SK-N-SH (cell line): ENCODE measurements at regions not wholly inside any gene's neighbourhood (a gene's known extent, or its start where the extent isn't known, plus 50 kb on each side); places are given as distances from the start of the nearest gene placed in this dataset.

ENCODE experiments used
- CHD2 ChIP-seq: fragments of 150-350 bp; IDR thresholded peaks from 2 replicates; pipeline ENCODE4 v1.6.1; 2018; ENCODE audit warnings: low read length; ENCODE audit not compliant: partially characterized antibody
- EP300 ChIP-seq, 2 experiments: IDR thresholded peaks; 2 replicates each; pipeline versions ENCODE4 v1.4.0 to v1.6.1; 2012; ENCODE audit warnings: borderline replicate concordance in 1 of 2, low read depth in 1 of 2, low read length in 1 of 2
- EZH2phosphoT487 ChIP-seq: fragments of 200-600 bp; sonication (generic); IDR thresholded peaks from 2 replicates; pipeline ENCODE4 v1.6.1; 2017; ENCODE audit warnings: low read depth, mixed run types, mild to moderate bottlenecking, antibody characterized with exemption, moderate library complexity, borderline replicate concordance
- JUND ChIP-seq: IDR thresholded peaks from 2 replicates; pipeline ENCODE4 v1.4.0; 2012
- MXI1 ChIP-seq: IDR thresholded peaks from 2 replicates; pipeline ENCODE4 v1.6.1; 2012; ENCODE audit warnings: mild to moderate bottlenecking, low read depth, low read length, improper control_type of control experiment
- POLR2AphosphoS5 ChIP-seq: IDR thresholded peaks from 2 replicates; pipeline ENCODE4 v1.6.1; 2012; ENCODE audit warnings: low read depth, low read length
- RAD21 ChIP-seq: IDR thresholded peaks from 2 replicates; pipeline ENCODE4 v1.6.1; 2012; ENCODE audit warnings: mild to moderate bottlenecking, low read length
- RCOR1 ChIP-seq: fragments of 150-350 bp; IDR thresholded peaks from 2 replicates; pipeline ENCODE4 v1.6.1; 2017; ENCODE audit warnings: antibody characterized with exemption, low read length
- YY1 ChIP-seq: IDR thresholded peaks from 2 replicates; pipeline ENCODE4 v1.4.0; 2012; ENCODE audit warnings: low read depth, mild to moderate bottlenecking
- TF ChIP-seq, protein P1 (sequence below): IDR thresholded peaks from 2 replicates; pipeline ENCODE4 v1.4.0; 2012; ENCODE audit warnings: low read depth
- TF ChIP-seq, protein P2 (sequence below): fragments of 200-600 bp; sonication (generic); IDR thresholded peaks from 2 replicates; pipeline ENCODE4 v1.6.1; 2017; ENCODE audit warnings: antibody characterized with exemption, mild to moderate bottlenecking, moderate library complexity
- TF ChIP-seq, protein P3 (sequence below): IDR thresholded peaks from 2 replicates; pipeline ENCODE4 v1.4.0; 2012; ENCODE audit warnings: low read depth, borderline replicate concordance

DNA sequence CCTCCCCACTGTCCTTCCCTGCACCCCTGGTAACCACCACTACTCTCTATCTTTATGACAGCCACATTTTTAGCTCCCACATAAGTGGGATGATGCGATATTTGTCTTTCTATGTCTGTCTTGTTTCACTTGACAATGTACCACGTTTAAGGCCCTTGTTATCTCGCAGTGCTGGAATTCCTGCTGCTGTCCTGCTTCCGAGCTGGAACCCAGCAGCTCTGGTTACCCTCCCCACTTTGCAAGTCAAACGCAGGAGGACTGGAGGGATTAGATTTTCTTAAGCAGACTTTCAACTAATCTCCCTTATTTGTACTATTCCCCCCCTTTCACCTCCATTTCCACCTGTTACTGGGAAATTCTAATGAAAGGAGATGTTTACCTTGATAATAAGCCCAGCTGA lies 59.1 kb upstream of the PDX1 start:
- TF ChIP-seq, protein P1, sequence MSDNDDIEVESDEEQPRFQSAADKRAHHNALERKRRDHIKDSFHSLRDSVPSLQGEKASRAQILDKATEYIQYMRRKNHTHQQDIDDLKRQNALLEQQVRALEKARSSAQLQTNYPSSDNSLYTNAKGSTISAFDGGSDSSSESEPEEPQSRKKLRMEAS, result no peak
- TF ChIP-seq, protein P2, sequence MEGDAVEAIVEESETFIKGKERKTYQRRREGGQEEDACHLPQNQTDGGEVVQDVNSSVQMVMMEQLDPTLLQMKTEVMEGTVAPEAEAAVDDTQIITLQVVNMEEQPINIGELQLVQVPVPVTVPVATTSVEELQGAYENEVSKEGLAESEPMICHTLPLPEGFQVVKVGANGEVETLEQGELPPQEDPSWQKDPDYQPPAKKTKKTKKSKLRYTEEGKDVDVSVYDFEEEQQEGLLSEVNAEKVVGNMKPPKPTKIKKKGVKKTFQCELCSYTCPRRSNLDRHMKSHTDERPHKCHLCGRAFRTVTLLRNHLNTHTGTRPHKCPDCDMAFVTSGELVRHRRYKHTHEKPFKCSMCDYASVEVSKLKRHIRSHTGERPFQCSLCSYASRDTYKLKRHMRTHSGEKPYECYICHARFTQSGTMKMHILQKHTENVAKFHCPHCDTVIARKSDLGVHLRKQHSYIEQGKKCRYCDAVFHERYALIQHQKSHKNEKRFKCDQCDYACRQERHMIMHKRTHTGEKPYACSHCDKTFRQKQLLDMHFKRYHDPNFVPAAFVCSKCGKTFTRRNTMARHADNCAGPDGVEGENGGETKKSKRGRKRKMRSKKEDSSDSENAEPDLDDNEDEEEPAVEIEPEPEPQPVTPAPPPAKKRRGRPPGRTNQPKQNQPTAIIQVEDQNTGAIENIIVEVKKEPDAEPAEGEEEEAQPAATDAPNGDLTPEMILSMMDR, result no peak
- TF ChIP-seq JUND, result no peak
- no peak for TF ChIP-seq RCOR1
- TF ChIP-seq YY1, result no peak
- TF ChIP-seq EZH2phosphoT487, result no peak
- TF ChIP-seq MXI1, result no peak
- no peak for TF ChIP-seq RAD21
- no peak for TF ChIP-seq POLR2AphosphoS5
- TF ChIP-seq, protein P3, sequence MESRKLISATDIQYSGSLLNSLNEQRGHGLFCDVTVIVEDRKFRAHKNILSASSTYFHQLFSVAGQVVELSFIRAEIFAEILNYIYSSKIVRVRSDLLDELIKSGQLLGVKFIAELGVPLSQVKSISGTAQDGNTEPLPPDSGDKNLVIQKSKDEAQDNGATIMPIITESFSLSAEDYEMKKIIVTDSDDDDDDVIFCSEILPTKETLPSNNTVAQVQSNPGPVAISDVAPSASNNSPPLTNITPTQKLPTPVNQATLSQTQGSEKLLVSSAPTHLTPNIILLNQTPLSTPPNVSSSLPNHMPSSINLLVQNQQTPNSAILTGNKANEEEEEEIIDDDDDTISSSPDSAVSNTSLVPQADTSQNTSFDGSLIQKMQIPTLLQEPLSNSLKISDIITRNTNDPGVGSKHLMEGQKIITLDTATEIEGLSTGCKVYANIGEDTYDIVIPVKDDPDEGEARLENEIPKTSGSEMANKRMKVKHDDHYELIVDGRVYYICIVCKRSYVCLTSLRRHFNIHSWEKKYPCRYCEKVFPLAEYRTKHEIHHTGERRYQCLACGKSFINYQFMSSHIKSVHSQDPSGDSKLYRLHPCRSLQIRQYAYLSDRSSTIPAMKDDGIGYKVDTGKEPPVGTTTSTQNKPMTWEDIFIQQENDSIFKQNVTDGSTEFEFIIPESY, result no peak
- no peak for TF ChIP-seq EP300 (IDR thresholded peaks at IDR 0.05; ENCODE audit: borderline replicate concordance in 1 of 2, low read depth in 1 of 2, low read length in 1 of 2)
- TF ChIP-seq CHD2, result no peak
